HG03469 (cell line): ENCODE measurements at regions not wholly inside any gene's neighbourhood (a gene's known extent, or its start where the extent isn't known, plus 50 kb on each side); places are given as distances from the start of the nearest gene placed in this dataset.

ENCODE experiments used
- ATAC-seq: cut with Tn5 transposase; IDR thresholded peaks from one replicate; pipeline ENCODE4 v1.9.1; 2021; ENCODE audit warnings: mild to moderate bottlenecking, moderate library complexity, moderate number of reproducible peaks; ENCODE audit not compliant: unreplicated experiment

- no peak for ATAC-seq
Measured at GRCh38 chr13:64428196-64428595, 2801.9 kb downstream of the PCDH9 start.

- ATAC-seq: no peak
Measured at GRCh38 chr13:64423467-64423866, 2806.7 kb downstream of the PCDH9 start.

GRCh38 chr13:64420181-64420580 is 2810.0 kb downstream of the PCDH9 start:
- ATAC-seq: no peak

GRCh38 chr13:64417581-64417980 is 2812.6 kb downstream of the PCDH9 start:
- no peak for ATAC-seq

- no peak for ATAC-seq
Measured at GRCh38 chr13:64414381-64414780, 2815.8 kb downstream of the PCDH9 start.

- no peak for ATAC-seq
Measured at GRCh38 chr13:64413529-64413928, 2816.6 kb downstream of the PCDH9 start.

- no peak for ATAC-seq
Measured at GRCh38 chr13:64410276-64411053, 2819.7 kb downstream of the PCDH9 start.

- no peak for ATAC-seq
Measured at GRCh38 chr13:64397701-64398100, 2832.4 kb downstream of the PCDH9 start.

- no peak for ATAC-seq
Measured at GRCh38 chr13:64377606-64378005, 2852.5 kb downstream of the PCDH9 start.

- no peak for ATAC-seq
Measured at GRCh38 chr13:64371461-64371860, 2858.7 kb downstream of the PCDH9 start.

GRCh38 chr13:64371045-64371444 is 2859.1 kb downstream of the PCDH9 start:
- ATAC-seq: no peak

- no peak for ATAC-seq
Measured at GRCh38 chr13:64369121-64369520, 2861.0 kb downstream of the PCDH9 start.

- ATAC-seq: no peak
Measured at GRCh38 chr13:64362564-64362963, 2867.6 kb downstream of the PCDH9 start.

- ATAC-seq: no peak
Measured at GRCh38 chr13:64347664-64348063, 2882.5 kb downstream of the PCDH9 start.

- no peak for ATAC-seq
Measured at GRCh38 chr13:64339373-64340063, 2890.6 kb downstream of the PCDH9 start.

GRCh38 chr13:64338671-64339070 is 2891.5 kb downstream of the PCDH9 start:
- no peak for ATAC-seq

- ATAC-seq: no peak
Measured at GRCh38 chr13:64333888-64334287, 2896.2 kb downstream of the PCDH9 start.

- no peak for ATAC-seq
Measured at GRCh38 chr13:64332048-64332447, 2898.1 kb downstream of the PCDH9 start.

- ATAC-seq: no peak
Measured at GRCh38 chr13:64327505-64328194, 2902.5 kb downstream of the PCDH9 start.

GRCh38 chr13:64314331-64314730 is 2898.7 kb upstream of the PCDH20 start:
- ATAC-seq: no peak

- ATAC-seq: no peak
Measured at GRCh38 chr13:64311948-64312347, 2896.3 kb upstream of the PCDH20 start.

GRCh38 chr13:64311112-64311511 is 2895.5 kb upstream of the PCDH20 start:
- ATAC-seq: no peak
